ENCODE measurements at regions not wholly inside any gene's neighbourhood (a gene's known extent, or its start where the extent isn't known, plus 50 kb on each side); places are given as distances from the start of the nearest gene placed in this dataset.

GRCh38 chr5:74194196-74194595 is 446.3 kb downstream of the ENC1 start:
- no peak for DNase-seq
- no peak for ATAC-seq
- H3K27me3 Mint-ChIP-seq, result peaks cover 0 to 21% (median 8%) of the 10 kb centered on the region in 5 donors
- no peaks in the 10 kb centered on the region for H3K36me3 Mint-ChIP-seq
- H3K4me3 Mint-ChIP-seq, result no peak overlapping the region
- peaks cover 0 to 5% (median 0%) of the 10 kb centered on the region in 9 donors for H3K9me3 Mint-ChIP-seq
- POLR2A ChIA-PET, result no interaction called here
- H3K27ac Mint-ChIP-seq, result no peak overlapping the region
- H3K4me1 Mint-ChIP-seq, result no peaks in the 10 kb centered on the region

GRCh38 chr5:74192606-74193299 is 447.8 kb downstream of the ENC1 start:
- DNase-seq (no peak), ATAC-seq (no peak)
- H3K9me3 Mint-ChIP-seq, result peaks cover 0 to 5% (median 0%) of the 10 kb centered on the region in 9 donors
- POLR2A ChIA-PET, result no interaction called here
- peaks cover 0 to 21% (median 8%) of the 10 kb centered on the region in 5 donors for H3K27me3 Mint-ChIP-seq
- no peaks in the 10 kb centered on the region for H3K36me3 Mint-ChIP-seq
- H3K4me3 Mint-ChIP-seq, result no peak overlapping the region
- H3K27ac Mint-ChIP-seq, result no peak overlapping the region
- H3K4me1 Mint-ChIP-seq, result no peaks in the 10 kb centered on the region

- peaks cover 0 to 5% (median 0%) of the 10 kb centered on the region in 9 donors for H3K9me3 Mint-ChIP-seq
- no peak for ATAC-seq
- no peaks in the 10 kb centered on the region for H3K4me1 Mint-ChIP-seq
- POLR2A ChIA-PET, result no interaction called here
- no peak overlapping the region for H3K27ac Mint-ChIP-seq
- H3K36me3 Mint-ChIP-seq, result no peaks in the 10 kb centered on the region
- peaks cover 0 to 14% (median 8%) of the 10 kb centered on the region in 5 donors for H3K27me3 Mint-ChIP-seq
- no peak for DNase-seq
- H3K4me3 Mint-ChIP-seq, result no peak overlapping the region
These were observed 452.0 kb downstream of the ENC1 start for GRCh38 chr5:74188351-74189105.

- H3K9me3 Mint-ChIP-seq, result peaks cover 0 to 5% (median 0%) of the 10 kb centered on the region in 9 donors
- no peak for DNase-seq
- POLR2A ChIA-PET, result no interaction called here
- no peaks in the 10 kb centered on the region for H3K4me1 Mint-ChIP-seq
- H3K4me3 Mint-ChIP-seq, result no peak overlapping the region
- H3K27ac Mint-ChIP-seq, result no peak overlapping the region
- no peaks in the 10 kb centered on the region for H3K36me3 Mint-ChIP-seq
- no peak for ATAC-seq
- peaks cover 0 to 9% (median 7%) of the 10 kb centered on the region in 5 donors for H3K27me3 Mint-ChIP-seq
These were observed 452.8 kb downstream of the ENC1 start for GRCh38 chr5:74187757-74188156.

GRCh38 chr5:74186356-74187315 is 453.9 kb downstream of the ENC1 start:
- Mint-ChIP-seq H3K9me3 (peaks cover 0 to 5% (median 0%) of the 10 kb centered on the region in 9 donors), H3K27me3 (peaks cover 0 to 3% (median 1%) of the 10 kb centered on the region in 5 donors), H3K27ac (no peak overlapping the region), H3K4me1 (no peaks in the 10 kb centered on the region), H3K4me3 (no peak overlapping the region), H3K36me3 (no peaks in the 10 kb centered on the region)
- POLR2A ChIA-PET, result no interaction called here
- no peak for DNase-seq
- no peak for ATAC-seq

- ATAC-seq (no peak), DNase-seq (no peak)
- peaks cover 0 to 5% (median 0%) of the 10 kb centered on the region in 9 donors for H3K9me3 Mint-ChIP-seq
- peaks cover 0 to 3% (median 1%) of the 10 kb centered on the region in 5 donors for H3K27me3 Mint-ChIP-seq
- no peaks in the 10 kb centered on the region for H3K36me3 Mint-ChIP-seq
- no peak overlapping the region for H3K27ac Mint-ChIP-seq
- H3K4me1 Mint-ChIP-seq, result no peaks in the 10 kb centered on the region
- no peak overlapping the region for H3K4me3 Mint-ChIP-seq
- POLR2A ChIA-PET, result no interaction called here
These were observed 454.9 kb downstream of the ENC1 start for GRCh38 chr5:74185599-74185998.

GRCh38 chr5:74184649-74185048 is 455.9 kb downstream of the ENC1 start:
- Mint-ChIP-seq H3K9me3 (peaks cover 0 to 2% (median 0%) of the 10 kb centered on the region in 9 donors), H3K27ac (no peak overlapping the region), H3K4me1 (no peaks in the 10 kb centered on the region), H3K36me3 (no peaks in the 10 kb centered on the region), H3K27me3 (peaks cover 0 to 6% (median 1%) of the 10 kb centered on the region in 5 donors), H3K4me3 (no peak overlapping the region)
- POLR2A ChIA-PET, result no interaction called here
- no peak for ATAC-seq
- DNase-seq, result no peak

GRCh38 chr5:74183041-74183440 is 457.5 kb downstream of the ENC1 start:
- no peak for DNase-seq
- peaks cover 0 to 2% (median 0%) of the 10 kb centered on the region in 9 donors for H3K9me3 Mint-ChIP-seq
- no peaks in the 10 kb centered on the region for H3K36me3 Mint-ChIP-seq
- no peak overlapping the region for H3K27ac Mint-ChIP-seq
- peaks cover 0 to 12% (median 1%) of the 10 kb centered on the region in 5 donors for H3K27me3 Mint-ChIP-seq
- no peak overlapping the region for H3K4me3 Mint-ChIP-seq
- ATAC-seq, result no peak
- no peaks in the 10 kb centered on the region for H3K4me1 Mint-ChIP-seq
- POLR2A ChIA-PET, result no interaction called here

- Mint-ChIP-seq H3K36me3 (no peaks in the 10 kb centered on the region), H3K27ac (no peak overlapping the region), H3K4me1 (no peaks in the 10 kb centered on the region), H3K9me3 (no peaks in the 10 kb centered on the region), H3K4me3 (no peak overlapping the region), H3K27me3 (peaks cover 0 to 14% (median 1%) of the 10 kb centered on the region in 5 donors)
- DNase-seq (no peak), ATAC-seq (no peak)
- POLR2A ChIA-PET, result no interaction called here
These were observed 457.9 kb downstream of the ENC1 start for GRCh38 chr5:74182603-74183002.

- Mint-ChIP-seq H3K36me3 (no peaks in the 10 kb centered on the region), H3K27ac (no peak overlapping the region), H3K4me3 (no peak overlapping the region), H3K27me3 (peaks cover 0 to 24% (median 3%) of the 10 kb centered on the region in 5 donors), H3K4me1 (no peaks in the 10 kb centered on the region), H3K9me3 (no peaks in the 10 kb centered on the region)
- ATAC-seq, result no peak
- no peak for DNase-seq
- POLR2A ChIA-PET, result no interaction called here
These were observed 460.8 kb downstream of the ENC1 start for GRCh38 chr5:74179701-74180100.

GRCh38 chr5:74179179-74179578 is 461.3 kb downstream of the ENC1 start:
- POLR2A ChIA-PET, result no interaction called here
- H3K4me1 Mint-ChIP-seq, result no peaks in the 10 kb centered on the region
- DNase-seq (no peak), ATAC-seq (no peak)
- no peaks in the 10 kb centered on the region for H3K36me3 Mint-ChIP-seq
- peaks cover 0 to 25% (median 3%) of the 10 kb centered on the region in 5 donors for H3K27me3 Mint-ChIP-seq
- no peaks in the 10 kb centered on the region for H3K9me3 Mint-ChIP-seq
- H3K4me3 Mint-ChIP-seq, result no peak overlapping the region
- H3K27ac Mint-ChIP-seq, result no peak overlapping the region

GRCh38 chr5:74177961-74178360 is 462.6 kb downstream of the ENC1 start:
- POLR2A ChIA-PET, result no interaction called here
- Mint-ChIP-seq H3K27ac (no peak overlapping the region), H3K4me1 (no peaks in the 10 kb centered on the region)

GRCh38 chr5:74174366-74174765 is 466.2 kb downstream of the ENC1 start:
- peaks cover 0 to 24% (median 0%) of the 10 kb centered on the region in 5 donors for H3K27me3 Mint-ChIP-seq
- POLR2A ChIA-PET, result no interaction called here
- DNase-seq (no peak), ATAC-seq (no peak)
- no peak overlapping the region for H3K27ac Mint-ChIP-seq
- H3K9me3 Mint-ChIP-seq, result no peaks in the 10 kb centered on the region
- no peaks in the 10 kb centered on the region for H3K4me1 Mint-ChIP-seq
- H3K36me3 Mint-ChIP-seq, result no peaks in the 10 kb centered on the region
- no peak overlapping the region for H3K4me3 Mint-ChIP-seq

More at GRCh38 chr5:74177961-74178360, 462.6 kb downstream of the ENC1 start:
- no peak for ATAC-seq
- Mint-ChIP-seq H3K9me3 (no peaks in the 10 kb centered on the region), H3K27me3 (peaks cover 0 to 30% (median 3%) of the 10 kb centered on the region in 5 donors), H3K36me3 (no peaks in the 10 kb centered on the region), H3K4me3 (no peak overlapping the region)
- DNase-seq, result no peak

All from naive thymus-derived CD8-positive, alpha-beta T cell (primary cell).